Epithelial cell of proximal tubule (primary cell): ENCODE measurements at regions not wholly inside any gene's neighbourhood (a gene's known extent, or its start where the extent isn't known, plus 50 kb on each side); places are given as distances from the start of the nearest gene placed in this dataset.

Source experiments
- DNase-seq: peaks from one replicate; pipeline ENCODE4 v3.0.0-alpha.2; 2011; ENCODE audit warnings: low read depth
- H3K4me3 ChIP-seq: 2 replicates; pipeline ENCODE4 v1.5.1; 2011; ENCODE audit warnings: low read depth, mild to moderate bottlenecking, low read length
- CTCF ChIP-seq: conservative IDR thresholded peaks from 2 replicates; pipeline ENCODE4 v1.5.1; 2012; ENCODE audit warnings: low read depth, mild to moderate bottlenecking, low read length

DNA sequence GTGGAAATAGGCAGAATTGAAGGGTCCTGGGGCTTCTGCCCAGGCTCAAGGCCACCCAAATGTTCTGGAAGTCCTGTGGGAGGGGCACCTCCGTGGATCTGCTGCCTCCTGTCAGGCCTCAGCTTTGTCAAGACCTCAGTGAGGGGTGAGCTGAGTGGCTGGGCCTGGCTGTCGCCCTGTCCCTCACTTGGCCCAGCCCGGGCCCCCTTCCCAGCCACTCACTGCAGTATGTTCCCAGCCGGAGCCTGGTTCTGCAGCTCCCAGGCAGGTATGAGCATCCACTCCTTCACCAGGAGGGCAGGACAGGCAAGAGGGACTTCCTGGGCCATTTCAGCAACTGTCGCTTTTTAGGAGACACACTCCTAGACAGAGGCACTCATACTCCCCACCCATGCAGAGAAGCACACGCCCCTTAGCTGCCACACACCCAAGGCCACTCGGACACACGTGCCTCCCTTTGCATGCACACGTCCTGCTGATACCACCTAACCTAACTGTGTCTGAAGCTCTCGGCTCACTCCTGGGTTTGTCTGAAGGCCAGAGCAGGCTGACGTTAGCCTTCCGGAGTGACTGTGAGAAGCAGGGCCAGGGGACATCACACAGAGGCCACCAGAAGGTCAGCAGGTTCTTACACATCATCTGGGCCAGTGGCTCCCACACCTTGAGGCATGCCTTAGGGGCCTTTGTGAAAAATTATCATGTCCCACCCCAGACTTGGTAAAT is 72.2 kb upstream of the COL13A1 start:
- no peak for TF ChIP-seq CTCF
- no peak for DNase-seq
- H3K4me3 ChIP-seq: no peak overlapping the region

GRCh38 chr10:69730251-69731156 is 71.2 kb upstream of the COL13A1 start:
- TF ChIP-seq CTCF: no peak
- DNase-seq: no peak
- no peak overlapping the region for H3K4me3 ChIP-seq

- no peak for TF ChIP-seq CTCF
- DNase-seq: no peak
- H3K4me3 ChIP-seq: no peak overlapping the region
These were observed 70.5 kb upstream of the COL13A1 start for GRCh38 chr10:69731184-69731583.

DNA sequence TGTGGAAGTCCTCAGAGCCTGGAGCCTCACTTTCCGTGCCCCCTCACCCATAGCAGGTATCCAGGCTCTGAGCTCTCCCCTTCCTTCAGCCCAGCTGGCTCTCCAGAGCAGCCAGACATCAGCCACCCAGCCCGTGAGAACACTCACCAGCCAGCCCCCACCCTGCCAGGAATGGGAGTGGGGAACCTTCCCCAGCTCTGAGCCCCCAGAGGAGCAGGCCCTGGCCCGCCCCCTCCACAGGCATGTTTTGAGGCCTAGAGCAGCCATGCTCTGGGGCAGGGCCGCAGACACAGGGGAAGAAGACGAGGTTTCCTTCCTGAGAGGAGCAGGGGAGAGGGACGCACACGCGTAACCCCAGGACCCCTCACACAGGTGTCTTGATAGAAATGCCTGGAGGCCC is 70.0 kb upstream of the COL13A1 start:
- TF ChIP-seq CTCF: no peak
- no peak overlapping the region for H3K4me3 ChIP-seq
- DNase-seq: no peak

- DNase-seq: no peak
- H3K4me3 ChIP-seq: no peak overlapping the region
- no peak for TF ChIP-seq CTCF
These were observed 69.4 kb upstream of the COL13A1 start for GRCh38 chr10:69732147-69732825.

DNA sequence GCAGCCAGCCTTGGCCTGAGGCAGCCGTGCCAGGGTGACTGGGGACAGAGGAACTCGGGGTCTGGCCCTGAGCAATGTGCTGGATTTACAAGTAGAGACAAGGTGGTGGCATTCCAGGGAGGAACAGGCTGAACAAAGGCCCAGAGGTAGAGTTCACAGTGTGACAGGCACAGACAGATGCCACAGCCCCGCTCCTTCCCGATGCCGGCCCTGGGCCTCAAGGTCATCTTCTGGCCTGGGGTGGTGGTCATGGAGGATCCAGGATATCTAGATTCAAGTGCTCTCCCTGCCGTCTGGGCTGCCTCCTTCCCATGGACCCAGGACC is 68.9 kb upstream of the COL13A1 start:
- DNase-seq: no peak
- H3K4me3 ChIP-seq: no peak overlapping the region
- no peak for TF ChIP-seq CTCF
